Cardiac muscle cell (in vitro differentiated cells and primary cell): ENCODE measurements at regions not wholly inside any gene's neighbourhood (a gene's known extent, or its start where the extent isn't known, plus 50 kb on each side); places are given as distances from the start of the nearest gene placed in this dataset.

Experiments used
- DNase-seq, 2 donors: peaks; one replicate each; pipeline versions ENCODE4 v3.0.0 to v3.0.0-alpha.2; 2010 to 2017; ENCODE audit warnings: low read depth in 1 of 2, low spot score in 1 of 2
- H3K27ac ChIP-seq: fragments of 200-600 bp; sonication (generic); 2 replicates; pipeline ENCODE4 v1.5.1; 2016
- H3K27me3 ChIP-seq: fragments of 200-600 bp; sonication (generic); 2 replicates; pipeline ENCODE4 v1.6.0; 2016; ENCODE audit warnings: control low read depth
- H3K36me3 ChIP-seq: fragments of 200-600 bp; sonication (generic); 2 replicates; pipeline ENCODE4 v1.5.1; 2016; ENCODE audit warnings: control low read depth
- H3K4me1 ChIP-seq: fragments of 200-600 bp; sonication (generic); 2 replicates; pipeline ENCODE4 v1.8.1; 2017; ENCODE audit warnings: low read depth, mild to moderate bottlenecking, mixed run types
- H3K4me3 ChIP-seq: fragments of 200-600 bp; sonication (generic); 2 replicates; pipeline ENCODE4 v1.5.1; 2016; ENCODE audit warnings: mild to moderate bottlenecking
- H3K9me3 ChIP-seq: fragments of 200-600 bp; sonication (generic); 2 replicates; pipeline ENCODE4 v1.5.1; 2017; ENCODE audit warnings: low read depth, mild to moderate bottlenecking, control low read depth
- CTCF ChIP-seq: IDR thresholded peaks from 2 replicates; pipeline ENCODE4 v1.5.1; 2012; ENCODE audit warnings: low read depth, mild to moderate bottlenecking, low read length

DNA sequence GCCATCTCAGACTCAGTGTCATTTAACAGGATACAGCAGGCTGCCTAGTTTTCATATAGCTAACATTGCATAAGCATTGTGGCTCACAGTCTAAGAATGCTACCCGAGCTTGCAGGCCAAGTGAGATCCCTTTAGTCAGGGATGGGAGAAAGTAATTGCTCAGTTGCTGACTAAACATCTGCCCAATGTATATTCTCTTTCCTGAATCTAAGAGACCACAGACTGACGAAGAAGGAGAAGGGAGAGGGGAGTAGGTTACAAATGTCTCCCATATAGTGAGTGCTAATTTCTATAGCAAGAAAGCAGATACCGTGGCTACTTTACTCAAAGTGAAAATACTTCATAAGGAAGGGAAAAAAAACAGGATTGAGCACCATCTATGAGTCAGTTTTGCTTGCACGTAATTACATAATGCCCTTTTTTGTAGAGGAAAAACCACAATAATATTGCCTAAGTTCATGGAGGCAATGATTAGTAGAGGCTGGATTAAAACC lies 453.9 kb downstream of the COG6 start:
- Histone ChIP-seq H3K27me3 (no peaks in the 10 kb centered on the region), H3K36me3 (no peaks in the 10 kb centered on the region), H3K4me1 (no peaks in the 10 kb centered on the region), H3K9me3 (no peaks in the 10 kb centered on the region), H3K27ac (no peak overlapping the region), H3K4me3 (no peak overlapping the region)
- peak in 1 of 2 donors; percentile 95 for DNase-seq
- TF ChIP-seq CTCF: no peak

GRCh38 chr13:40113643-40114304 lies 458.3 kb downstream of the COG6 start:
- peak in 1 of 2 donors; percentile 75 for DNase-seq
- no peak overlapping the region for H3K4me3 ChIP-seq
- no peaks in the 10 kb centered on the region for H3K27me3 ChIP-seq
- no peaks in the 10 kb centered on the region for H3K36me3 ChIP-seq
- no peak overlapping the region for H3K27ac ChIP-seq
- no peak for TF ChIP-seq CTCF
- H3K9me3 ChIP-seq: no peaks in the 10 kb centered on the region
- peaks cover 5% of the 10 kb centered on the region for H3K4me1 ChIP-seq

DNA sequence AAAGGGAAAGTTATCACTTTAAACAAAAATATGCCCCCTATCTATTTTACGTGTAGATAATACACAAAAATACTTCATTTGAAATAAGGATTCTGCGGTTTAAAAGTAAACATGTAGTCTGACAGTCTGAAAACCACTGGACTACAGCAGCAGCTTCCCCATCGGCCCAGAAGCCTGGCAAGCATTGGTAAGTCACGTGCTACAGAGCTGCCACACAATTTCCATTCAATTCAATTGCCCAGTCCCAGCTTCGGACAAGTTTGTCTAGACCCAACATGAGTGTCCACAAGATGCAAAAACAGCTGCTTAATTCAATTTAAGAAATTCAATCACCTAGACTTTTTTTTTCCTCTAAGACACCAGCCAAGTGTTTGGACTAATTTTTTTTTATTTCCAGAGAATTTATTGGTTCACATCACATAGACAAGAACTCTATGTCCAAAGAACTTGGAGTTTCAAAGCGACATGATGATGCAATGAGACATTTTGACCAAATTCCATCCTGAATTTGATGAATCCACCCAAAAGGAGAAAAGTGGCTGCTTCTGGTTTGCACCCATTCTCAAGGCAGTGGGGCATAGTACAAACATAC lies 458.9 kb downstream of the COG6 start:
- no peak for DNase-seq
- Histone ChIP-seq H3K27ac (no peak overlapping the region), H3K4me1 (peaks cover 5% of the 10 kb centered on the region)

GRCh38 chr13:40115426-40115825 lies 460.0 kb downstream of the COG6 start:
- H3K36me3 ChIP-seq: no peaks in the 10 kb centered on the region
- peak in 1 of 2 donors; percentile 31 for DNase-seq
- no peak overlapping the region for H3K4me3 ChIP-seq
- peaks cover 5% of the 10 kb centered on the region for H3K4me1 ChIP-seq
- no peaks in the 10 kb centered on the region for H3K9me3 ChIP-seq
- H3K27me3 ChIP-seq: no peaks in the 10 kb centered on the region
- TF ChIP-seq CTCF: no peak
- no peak overlapping the region for H3K27ac ChIP-seq

More for the DNA sequence above, 458.9 kb downstream of the COG6 start:
- no peak for TF ChIP-seq CTCF
- Histone ChIP-seq H3K4me3 (no peak overlapping the region), H3K36me3 (no peaks in the 10 kb centered on the region), H3K9me3 (no peaks in the 10 kb centered on the region), H3K27me3 (no peaks in the 10 kb centered on the region)

GRCh38 chr13:40116008-40116407 lies 460.5 kb downstream of the COG6 start:
- TF ChIP-seq CTCF: no peak
- H3K9me3 ChIP-seq: no peaks in the 10 kb centered on the region
- no peak overlapping the region for H3K4me3 ChIP-seq
- H3K27me3 ChIP-seq: no peaks in the 10 kb centered on the region
- DNase-seq: peak; percentile 5 to 96
- H3K4me1 ChIP-seq: peaks cover 5% of the 10 kb centered on the region
- H3K27ac ChIP-seq: no peak overlapping the region
- no peaks in the 10 kb centered on the region for H3K36me3 ChIP-seq
